Mammary epithelial cell (primary cell): ENCODE measurements at regions not wholly inside any gene's neighbourhood (a gene's known extent, or its start where the extent isn't known, plus 50 kb on each side); places are given as distances from the start of the nearest gene placed in this dataset.

ENCODE experiments used
- EZH2 ChIP-seq: IDR thresholded peaks from 2 replicates; pipeline ENCODE4 v1.6.1; 2012; ENCODE audit warnings: low read length, inconsistent platforms, borderline replicate concordance
- TF ChIP-seq, protein P1 (sequence below), 2 donors: IDR thresholded peaks in 1 of 2; conservative IDR thresholded peaks in 1 of 2; 2 replicates each; pipeline ENCODE4 v1.5.1; 2011 to 2012; ENCODE audit warnings: inconsistent platforms in 2 of 2, low read length in 2 of 2, mild to moderate bottlenecking in 2 of 2, control low read depth in 1 of 2, low read depth in 1 of 2; ENCODE audit not compliant: insufficient read depth in 1 of 2; ENCODE audit errors: extremely low read depth in 1 of 2

DNA sequence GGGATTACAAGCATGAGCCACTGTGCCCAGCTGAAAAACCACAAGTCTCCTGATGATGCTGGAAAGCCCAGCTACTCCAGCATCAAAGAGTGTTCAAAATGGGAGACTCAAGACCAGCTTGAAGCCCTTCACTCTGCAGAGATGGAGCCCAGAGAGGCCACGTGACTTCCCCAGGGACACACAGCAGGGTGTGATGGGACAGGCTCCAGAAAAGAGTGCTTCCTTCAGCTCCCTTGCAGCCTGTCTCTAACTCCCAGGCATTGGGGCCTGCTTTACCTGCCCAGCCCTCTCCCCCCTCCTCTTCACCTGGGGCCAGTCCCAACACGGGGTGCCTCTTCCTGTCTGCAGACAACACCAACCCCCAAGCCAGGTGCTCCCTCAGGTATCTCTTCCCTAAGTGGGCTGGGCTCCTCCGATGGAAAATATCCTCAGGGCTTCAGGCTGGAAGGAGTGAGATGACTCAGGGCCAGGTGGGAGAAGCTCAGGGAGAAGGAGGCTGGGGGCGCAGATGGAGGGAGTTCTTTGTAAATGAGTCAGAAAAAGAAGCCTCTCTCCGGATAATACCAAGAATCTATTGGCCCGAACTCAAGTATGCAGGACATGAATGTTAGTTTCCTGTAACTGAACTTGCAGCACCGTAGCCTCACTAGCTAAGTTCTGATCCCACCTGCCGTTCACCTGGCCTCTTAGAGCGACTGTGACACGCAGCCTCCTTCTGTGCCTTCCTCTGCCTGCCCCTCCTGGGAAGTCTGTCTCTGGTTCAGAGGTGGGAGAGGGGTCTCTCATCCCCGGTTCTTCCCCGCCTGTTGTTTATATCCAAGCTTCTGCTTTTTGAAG, 326.6 kb downstream of the MN1 start:
- TF ChIP-seq EZH2 = no peak
- TF ChIP-seq, protein P1, sequence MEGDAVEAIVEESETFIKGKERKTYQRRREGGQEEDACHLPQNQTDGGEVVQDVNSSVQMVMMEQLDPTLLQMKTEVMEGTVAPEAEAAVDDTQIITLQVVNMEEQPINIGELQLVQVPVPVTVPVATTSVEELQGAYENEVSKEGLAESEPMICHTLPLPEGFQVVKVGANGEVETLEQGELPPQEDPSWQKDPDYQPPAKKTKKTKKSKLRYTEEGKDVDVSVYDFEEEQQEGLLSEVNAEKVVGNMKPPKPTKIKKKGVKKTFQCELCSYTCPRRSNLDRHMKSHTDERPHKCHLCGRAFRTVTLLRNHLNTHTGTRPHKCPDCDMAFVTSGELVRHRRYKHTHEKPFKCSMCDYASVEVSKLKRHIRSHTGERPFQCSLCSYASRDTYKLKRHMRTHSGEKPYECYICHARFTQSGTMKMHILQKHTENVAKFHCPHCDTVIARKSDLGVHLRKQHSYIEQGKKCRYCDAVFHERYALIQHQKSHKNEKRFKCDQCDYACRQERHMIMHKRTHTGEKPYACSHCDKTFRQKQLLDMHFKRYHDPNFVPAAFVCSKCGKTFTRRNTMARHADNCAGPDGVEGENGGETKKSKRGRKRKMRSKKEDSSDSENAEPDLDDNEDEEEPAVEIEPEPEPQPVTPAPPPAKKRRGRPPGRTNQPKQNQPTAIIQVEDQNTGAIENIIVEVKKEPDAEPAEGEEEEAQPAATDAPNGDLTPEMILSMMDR (conservative IDR thresholded peaks at IDR 0.05 in 1 of 2, IDR thresholded peaks at IDR 0.05 in 1 of 2; ENCODE audit: extremely low read depth in 1 of 2, insufficient read depth in 1 of 2, low read depth in 1 of 2, low read length in 2 of 2) = peak in 1 of 2 donors; percentile 10
